PC-9 (cell line): ENCODE measurements at regions not wholly inside any gene's neighbourhood (a gene's known extent, or its start where the extent isn't known, plus 50 kb on each side); places are given as distances from the start of the nearest gene placed in this dataset.

Experiments
- BruUV-seq: library from RNA; stranded (reverse); fragments of 400-500 nt; replicated peaks from 2 replicates; lab custom pipeline; 2021; lab: Mats Ljungman, UMichigan
- CTCF ChIA-PET: fragments of 300-600 bp; sonication (Branson Sonifier 250); formaldehyde crosslinking; loops from one replicate; lab custom pipeline; 2022; ENCODE audit warnings: antibody characterized with exemption; lab: Charles Lee
- POLR2A ChIA-PET: fragments of 300-600 bp; sonication (Branson Sonifier 250); formaldehyde crosslinking; loops from one replicate; lab custom pipeline; 2022; ENCODE audit warnings: antibody characterized with exemption; ENCODE audit not compliant: unreplicated experiment; lab: Charles Lee
- DNase-seq, 2 experiments: peaks; one replicate each; pipeline versions ENCODE4 v3.0.0 to v3.0.0-alpha.2; 2015 to 2022; ENCODE audit warnings: mixed read lengths in 1 of 2
- H2AFZ ChIP-seq: fragments of 200-600 bp; sonication (generic); 2 replicates; pipeline ENCODE4 v1.8.1; 2017; ENCODE audit warnings: antibody characterized with exemption
- H3F3A ChIP-seq: fragments of 200-600 bp; sonication (generic); 2 replicates; pipeline ENCODE4 v1.8.1; 2017; ENCODE audit warnings: antibody characterized with exemption, mild to moderate bottlenecking, low read depth; ENCODE audit not compliant: insufficient read depth
- H3K27ac ChIP-seq: fragments of 200-600 bp; sonication (generic); 2 replicates; pipeline ENCODE4 v1.6.1; 2016; ENCODE audit warnings: mixed run types
- H3K27me3 ChIP-seq: fragments of 200-600 bp; sonication (generic); 2 replicates; pipeline ENCODE4 v1.6.1; 2016; ENCODE audit warnings: low read depth, mixed run types; ENCODE audit not compliant: insufficient read depth
- H3K36me3 ChIP-seq: fragments of 200-600 bp; sonication (generic); 2 replicates; pipeline ENCODE4 v1.6.1; 2016; ENCODE audit warnings: low read depth, mixed run types
- H3K4me1 ChIP-seq: fragments of 200-600 bp; sonication (generic); replicated peaks from 2 replicates; pipeline ENCODE4 v1.6.1; 2016; ENCODE audit warnings: mixed run types; ENCODE audit not compliant: insufficient read depth
- H3K4me2 ChIP-seq: fragments of 200-600 bp; sonication (generic); 2 replicates; pipeline ENCODE4 v1.6.1; 2017; ENCODE audit warnings: mixed run types
- H3K4me3 ChIP-seq: fragments of 200-600 bp; sonication (generic); 2 replicates; pipeline ENCODE4 v1.6.1; 2016; ENCODE audit warnings: mixed run types
- H3K79me2 ChIP-seq: fragments of 200-600 bp; sonication (generic); 2 replicates; pipeline ENCODE4 v1.6.1; 2017; ENCODE audit warnings: low read depth, mixed run types
- H3K9me2 ChIP-seq: fragments of 200-600 bp; sonication (generic); 2 replicates; pipeline ENCODE4 v1.8.1; 2017; ENCODE audit warnings: mild to moderate bottlenecking; ENCODE audit not compliant: insufficient read depth
- H3K9me3 ChIP-seq: fragments of 200-600 bp; sonication (generic); 2 replicates; pipeline ENCODE4 v1.8.1; 2016; ENCODE audit warnings: low read depth; ENCODE audit not compliant: insufficient read depth
- H4K20me1 ChIP-seq: fragments of 200-600 bp; sonication (generic); 2 replicates; pipeline ENCODE4 v1.8.1; 2017; ENCODE audit not compliant: insufficient read depth
- EZH2 ChIP-seq: fragments of 200-600 bp; sonication (generic); IDR thresholded peaks from 2 replicates; pipeline ENCODE4 v1.8.0; 2017; ENCODE audit warnings: antibody characterized with exemption, low read depth
- intact Hi-C: fragments of 100-400 bp; cut with micrococcal nuclease; formaldehyde crosslinking; loops from one replicate; pipeline ENCODE4 v1.10.0; 2022; ENCODE audit not compliant: unreplicated experiment
- TF ChIP-seq, protein P1 (sequence below): fragments of 200-600 bp; sonication (generic); conservative IDR thresholded peaks from 2 replicates; pipeline ENCODE4 v1.6.1; 2017; ENCODE audit warnings: mixed run types, antibody characterized with exemption, mild to moderate bottlenecking, moderate library complexity

DNA sequence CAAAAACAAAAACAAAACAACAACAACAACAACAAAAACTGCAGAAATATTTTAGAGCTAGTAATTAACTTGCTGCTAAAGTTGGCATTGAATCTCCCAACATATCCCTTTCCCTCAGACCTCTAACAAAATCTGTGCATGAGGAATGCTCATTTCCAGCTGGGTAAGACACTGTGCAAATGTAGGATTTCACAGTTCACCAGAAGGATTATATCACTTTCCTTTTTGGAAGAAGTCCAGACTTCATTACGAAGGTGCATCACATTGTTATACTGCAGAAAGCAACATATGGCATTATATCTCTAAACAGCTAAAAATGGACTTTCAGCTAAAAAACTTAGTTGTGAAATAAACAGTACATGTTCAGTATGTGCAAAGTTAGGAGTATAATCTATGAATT, 341.8 kb downstream of the FSCB start:
- Histone ChIP-seq H3K27ac (no peak overlapping the region), H3K4me2 (no peak overlapping the region), H3K4me1 (no peaks in the 10 kb centered on the region), H3K9me3 (no peaks in the 10 kb centered on the region), H3F3A (no peaks in the 10 kb centered on the region), H3K9me2 (no peaks in the 10 kb centered on the region), H4K20me1 (no peaks in the 10 kb centered on the region), H3K36me3 (no peaks in the 10 kb centered on the region), H2AFZ (no peak overlapping the region), H3K27me3 (no peaks in the 10 kb centered on the region), H3K79me2 (no peaks in the 10 kb centered on the region), H3K4me3 (no peak overlapping the region)
- no TSS peak for BruUV-seq
- TF ChIP-seq EZH2 = no peak
- TF ChIP-seq, protein P1, sequence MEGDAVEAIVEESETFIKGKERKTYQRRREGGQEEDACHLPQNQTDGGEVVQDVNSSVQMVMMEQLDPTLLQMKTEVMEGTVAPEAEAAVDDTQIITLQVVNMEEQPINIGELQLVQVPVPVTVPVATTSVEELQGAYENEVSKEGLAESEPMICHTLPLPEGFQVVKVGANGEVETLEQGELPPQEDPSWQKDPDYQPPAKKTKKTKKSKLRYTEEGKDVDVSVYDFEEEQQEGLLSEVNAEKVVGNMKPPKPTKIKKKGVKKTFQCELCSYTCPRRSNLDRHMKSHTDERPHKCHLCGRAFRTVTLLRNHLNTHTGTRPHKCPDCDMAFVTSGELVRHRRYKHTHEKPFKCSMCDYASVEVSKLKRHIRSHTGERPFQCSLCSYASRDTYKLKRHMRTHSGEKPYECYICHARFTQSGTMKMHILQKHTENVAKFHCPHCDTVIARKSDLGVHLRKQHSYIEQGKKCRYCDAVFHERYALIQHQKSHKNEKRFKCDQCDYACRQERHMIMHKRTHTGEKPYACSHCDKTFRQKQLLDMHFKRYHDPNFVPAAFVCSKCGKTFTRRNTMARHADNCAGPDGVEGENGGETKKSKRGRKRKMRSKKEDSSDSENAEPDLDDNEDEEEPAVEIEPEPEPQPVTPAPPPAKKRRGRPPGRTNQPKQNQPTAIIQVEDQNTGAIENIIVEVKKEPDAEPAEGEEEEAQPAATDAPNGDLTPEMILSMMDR = no peak
- POLR2A ChIA-PET = no interaction called here
- intact Hi-C loops = no loop called here
- DNase-seq = no peak
- CTCF ChIA-PET = no interaction called here

DNA sequence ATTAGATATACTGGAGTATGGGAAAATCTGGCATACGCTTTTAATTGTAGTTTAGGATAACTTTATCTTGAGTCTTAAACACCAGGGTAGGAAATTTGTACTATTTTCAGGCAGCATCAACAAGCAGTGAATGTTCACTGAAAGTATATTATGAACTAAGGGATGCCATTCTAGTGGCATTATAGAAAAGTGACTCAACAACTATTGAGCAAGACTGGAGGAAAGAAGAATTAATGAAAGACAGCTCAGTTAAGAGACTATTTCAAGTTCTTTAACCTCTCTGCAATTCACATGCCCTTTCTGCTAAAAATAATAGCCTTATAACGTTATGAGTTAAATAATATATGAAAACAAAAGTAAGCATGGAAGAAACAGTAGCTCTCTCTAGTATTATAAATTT, 343.1 kb downstream of the FSCB start:
- H3K4me3 ChIP-seq = no peak overlapping the region
- DNase-seq = no peak
- H3K27me3 ChIP-seq = no peaks in the 10 kb centered on the region
- no peak overlapping the region for H3K27ac ChIP-seq
- ChIA-PET POLR2A (no interaction called here), CTCF (no interaction called here)
- no peak for TF ChIP-seq EZH2
- TF ChIP-seq, protein P1 = no peak
- no peaks in the 10 kb centered on the region for H3K79me2 ChIP-seq
- H3K36me3 ChIP-seq = no peaks in the 10 kb centered on the region
- intact Hi-C loops = no loop called here
- no peaks in the 10 kb centered on the region for H3K4me1 ChIP-seq
- no peak overlapping the region for H2AFZ ChIP-seq
- no peaks in the 10 kb centered on the region for H3K9me2 ChIP-seq
- no peak overlapping the region for H3K4me2 ChIP-seq
- H3F3A ChIP-seq = no peaks in the 10 kb centered on the region
- no TSS peak for BruUV-seq
- H3K9me3 ChIP-seq = no peaks in the 10 kb centered on the region
- no peaks in the 10 kb centered on the region for H4K20me1 ChIP-seq

DNA sequence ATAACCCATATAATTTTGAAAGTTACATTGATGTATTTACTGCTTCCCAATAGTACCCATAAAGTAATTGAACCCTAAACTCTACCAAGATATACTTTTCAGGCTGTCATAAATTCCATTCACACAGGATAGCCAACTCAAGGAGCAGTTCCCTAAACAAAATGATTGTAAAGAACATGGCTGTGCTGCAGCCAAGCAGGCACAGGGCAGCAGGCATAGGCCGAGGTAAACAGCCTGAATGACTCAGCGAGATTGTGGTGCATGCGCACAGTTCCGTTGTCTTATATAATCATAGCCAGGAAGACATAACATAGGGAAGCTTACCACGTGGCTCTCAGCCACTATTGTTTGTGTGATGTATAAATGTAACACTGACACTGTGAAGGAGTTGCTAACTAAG, 344.9 kb downstream of the FSCB start:
- H3K9me3 ChIP-seq = no peaks in the 10 kb centered on the region
- intact Hi-C loops = no loop called here
- DNase-seq = no peak
- H3F3A ChIP-seq = no peaks in the 10 kb centered on the region
- no peak overlapping the region for H2AFZ ChIP-seq
- no TSS peak for BruUV-seq
- no peaks in the 10 kb centered on the region for H3K36me3 ChIP-seq
- no peak overlapping the region for H3K4me3 ChIP-seq
- no peaks in the 10 kb centered on the region for H3K9me2 ChIP-seq
- H3K4me2 ChIP-seq = no peak overlapping the region
- H3K79me2 ChIP-seq = no peaks in the 10 kb centered on the region
- H4K20me1 ChIP-seq = no peaks in the 10 kb centered on the region
- ChIA-PET CTCF (no interaction called here), POLR2A (no interaction called here)
- no peaks in the 10 kb centered on the region for H3K27me3 ChIP-seq
- no peak overlapping the region for H3K27ac ChIP-seq
- TF ChIP-seq, protein P1 = no peak
- no peak for TF ChIP-seq EZH2
- H3K4me1 ChIP-seq = no peaks in the 10 kb centered on the region
